SU-DHL-6 (cell line): ENCODE measurements at regions not wholly inside any gene's neighbourhood (a gene's known extent, or its start where the extent isn't known, plus 50 kb on each side); places are given as distances from the start of the nearest gene placed in this dataset.

Source experiments
- H2AFZ ChIP-seq: fragments of 200-600 bp; sonication (generic); 2 replicates; pipeline ENCODE4 v1.6.1; 2014; ENCODE audit warnings: low read depth, mild to moderate bottlenecking, moderate library complexity, mixed read lengths, antibody characterized with exemption, low read length; ENCODE audit not compliant: severe bottlenecking
- H3F3A ChIP-seq: fragments of 200-600 bp; shearing (Covaris generic); 2 replicates; pipeline ENCODE4 v1.6.0; 2016; ENCODE audit warnings: antibody characterized with exemption, mild to moderate bottlenecking; ENCODE audit not compliant: insufficient read depth
- H3K27ac ChIP-seq: fragments of 200-600 bp; sonication (generic); 2 replicates; pipeline ENCODE4 v1.5.1; 2016; ENCODE audit warnings: low read depth, mild to moderate bottlenecking, low read length, moderate library complexity, mixed read lengths
- H3K27me3 ChIP-seq: fragments of 200-600 bp; sonication (generic), shearing (Covaris generic); 2 replicates; pipeline ENCODE4 v1.6.0; 2014; ENCODE audit warnings: mild to moderate bottlenecking, low read length
- H3K36me3 ChIP-seq: fragments of 200-600 bp; sonication (generic); 2 replicates; pipeline ENCODE4 v1.6.1; 2014; ENCODE audit warnings: mild to moderate bottlenecking, low read length, mixed read lengths
- H3K4me2 ChIP-seq: fragments of 300-600, 200-600 bp; shearing (Covaris generic), sonication (generic); 2 replicates; pipeline ENCODE4 v1.6.0; 2014; ENCODE audit warnings: low read length, low read depth, mild to moderate bottlenecking; ENCODE audit not compliant: poor library complexity, severe bottlenecking
- H3K4me3 ChIP-seq: fragments of 200-600 bp; sonication (generic); 2 replicates; pipeline ENCODE4 v1.5.1; 2014; ENCODE audit warnings: antibody characterized with exemption, low read length, mild to moderate bottlenecking, mixed read lengths; ENCODE audit not compliant: insufficient read depth, poor library complexity, severe bottlenecking
- H3K79me2 ChIP-seq: fragments of 200-600 bp; sonication (generic); 2 replicates; pipeline ENCODE4 v1.6.1; 2014; ENCODE audit warnings: mild to moderate bottlenecking, low read length, moderate library complexity; ENCODE audit not compliant: insufficient read depth
- H3K9ac ChIP-seq: fragments of 200-600 bp; sonication (generic); 2 replicates; pipeline ENCODE4 v1.7.0; 2014; ENCODE audit warnings: mild to moderate bottlenecking, low read length
- H3K9me2 ChIP-seq: fragments of 200-600 bp; sonication (generic); replicated peaks from 2 replicates; pipeline ENCODE4 v1.6.1; 2014; ENCODE audit warnings: low read length; ENCODE audit not compliant: insufficient read depth
- H3K9me3 ChIP-seq: fragments of 200-600 bp; sonication (generic); 2 replicates; pipeline ENCODE4 v1.6.1; 2014; ENCODE audit warnings: low read length, mixed read lengths; ENCODE audit not compliant: insufficient read depth
- H4K20me1 ChIP-seq: fragments of 200-600 bp; sonication (generic); 2 replicates; pipeline ENCODE4 v1.6.1; 2014; ENCODE audit warnings: low read depth, mild to moderate bottlenecking, antibody characterized with exemption, low read length, moderate library complexity, mixed read lengths
- EZH2phosphoT487 ChIP-seq: fragments of 200-600 bp; sonication (generic), shearing (Covaris generic); conservative IDR thresholded peaks from 2 replicates; pipeline ENCODE4 v1.6.1; 2018; ENCODE audit warnings: mild to moderate bottlenecking, antibody characterized with exemption, low read length, moderate library complexity, mixed read lengths
- TF ChIP-seq, protein P1 (sequence below): fragments of 200-600 bp; sonication (generic); IDR thresholded peaks from one replicate; pipeline ENCODE4 v1.5.1; 2017; ENCODE audit warnings: antibody characterized with exemption, mild to moderate bottlenecking, low read length, moderate library complexity; ENCODE audit not compliant: insufficient read depth, poor library complexity, severe bottlenecking

- H3K4me2 ChIP-seq = no peak overlapping the region
- H3K27me3 ChIP-seq = no peaks in the 10 kb centered on the region
- H3F3A ChIP-seq = no peaks in the 10 kb centered on the region
These were observed 169.2 kb upstream of the GLI2 start for GRCh38 chr2:120566331-120567035.

DNA sequence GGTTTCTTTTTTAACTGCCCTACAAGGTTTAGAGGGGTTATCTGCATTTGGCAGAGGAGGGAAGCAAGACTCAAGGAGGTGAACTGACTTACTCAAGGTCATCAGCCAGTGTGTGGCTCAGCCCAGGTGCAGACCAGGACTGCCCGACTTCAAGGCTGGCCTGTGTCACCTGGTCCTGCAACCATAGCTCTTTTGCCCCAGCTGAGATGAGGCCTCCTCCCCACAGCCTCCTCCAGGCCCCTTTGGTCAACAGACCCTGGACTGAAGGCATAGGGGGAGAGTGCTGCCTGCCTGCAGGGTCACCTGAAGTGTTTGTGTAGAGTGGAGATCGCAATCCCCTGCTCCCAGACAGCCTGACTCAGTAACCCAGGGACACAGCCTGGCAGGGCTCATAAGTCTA lies 168.5 kb upstream of the GLI2 start:
- Histone ChIP-seq H3K27me3 (no peaks in the 10 kb centered on the region), H3K9ac (no peak overlapping the region), H3K36me3 (no peaks in the 10 kb centered on the region), H3K9me3 (no peaks in the 10 kb centered on the region), H3K4me3 (no peak overlapping the region), H3F3A (no peaks in the 10 kb centered on the region), H3K9me2 (no peaks in the 10 kb centered on the region), H2AFZ (no peak overlapping the region), H4K20me1 (no peaks in the 10 kb centered on the region), H3K4me2 (no peak overlapping the region), H3K79me2 (no peaks in the 10 kb centered on the region), H3K27ac (no peak overlapping the region)
- TF ChIP-seq, protein P1, sequence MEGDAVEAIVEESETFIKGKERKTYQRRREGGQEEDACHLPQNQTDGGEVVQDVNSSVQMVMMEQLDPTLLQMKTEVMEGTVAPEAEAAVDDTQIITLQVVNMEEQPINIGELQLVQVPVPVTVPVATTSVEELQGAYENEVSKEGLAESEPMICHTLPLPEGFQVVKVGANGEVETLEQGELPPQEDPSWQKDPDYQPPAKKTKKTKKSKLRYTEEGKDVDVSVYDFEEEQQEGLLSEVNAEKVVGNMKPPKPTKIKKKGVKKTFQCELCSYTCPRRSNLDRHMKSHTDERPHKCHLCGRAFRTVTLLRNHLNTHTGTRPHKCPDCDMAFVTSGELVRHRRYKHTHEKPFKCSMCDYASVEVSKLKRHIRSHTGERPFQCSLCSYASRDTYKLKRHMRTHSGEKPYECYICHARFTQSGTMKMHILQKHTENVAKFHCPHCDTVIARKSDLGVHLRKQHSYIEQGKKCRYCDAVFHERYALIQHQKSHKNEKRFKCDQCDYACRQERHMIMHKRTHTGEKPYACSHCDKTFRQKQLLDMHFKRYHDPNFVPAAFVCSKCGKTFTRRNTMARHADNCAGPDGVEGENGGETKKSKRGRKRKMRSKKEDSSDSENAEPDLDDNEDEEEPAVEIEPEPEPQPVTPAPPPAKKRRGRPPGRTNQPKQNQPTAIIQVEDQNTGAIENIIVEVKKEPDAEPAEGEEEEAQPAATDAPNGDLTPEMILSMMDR = no peak
- no peak for TF ChIP-seq EZH2phosphoT487

More at GRCh38 chr2:120566331-120567035, 169.2 kb upstream of the GLI2 start:
- TF ChIP-seq, protein P1 = no peak
- no peak for TF ChIP-seq EZH2phosphoT487
- H3K9ac ChIP-seq = no peak overlapping the region
- H3K9me2 ChIP-seq = no peaks in the 10 kb centered on the region
- H4K20me1 ChIP-seq = no peaks in the 10 kb centered on the region
- no peak overlapping the region for H2AFZ ChIP-seq
- H3K79me2 ChIP-seq = no peaks in the 10 kb centered on the region
- no peak overlapping the region for H3K27ac ChIP-seq
- H3K36me3 ChIP-seq = no peaks in the 10 kb centered on the region
- H3K4me3 ChIP-seq = no peak overlapping the region
- no peaks in the 10 kb centered on the region for H3K9me3 ChIP-seq

DNA sequence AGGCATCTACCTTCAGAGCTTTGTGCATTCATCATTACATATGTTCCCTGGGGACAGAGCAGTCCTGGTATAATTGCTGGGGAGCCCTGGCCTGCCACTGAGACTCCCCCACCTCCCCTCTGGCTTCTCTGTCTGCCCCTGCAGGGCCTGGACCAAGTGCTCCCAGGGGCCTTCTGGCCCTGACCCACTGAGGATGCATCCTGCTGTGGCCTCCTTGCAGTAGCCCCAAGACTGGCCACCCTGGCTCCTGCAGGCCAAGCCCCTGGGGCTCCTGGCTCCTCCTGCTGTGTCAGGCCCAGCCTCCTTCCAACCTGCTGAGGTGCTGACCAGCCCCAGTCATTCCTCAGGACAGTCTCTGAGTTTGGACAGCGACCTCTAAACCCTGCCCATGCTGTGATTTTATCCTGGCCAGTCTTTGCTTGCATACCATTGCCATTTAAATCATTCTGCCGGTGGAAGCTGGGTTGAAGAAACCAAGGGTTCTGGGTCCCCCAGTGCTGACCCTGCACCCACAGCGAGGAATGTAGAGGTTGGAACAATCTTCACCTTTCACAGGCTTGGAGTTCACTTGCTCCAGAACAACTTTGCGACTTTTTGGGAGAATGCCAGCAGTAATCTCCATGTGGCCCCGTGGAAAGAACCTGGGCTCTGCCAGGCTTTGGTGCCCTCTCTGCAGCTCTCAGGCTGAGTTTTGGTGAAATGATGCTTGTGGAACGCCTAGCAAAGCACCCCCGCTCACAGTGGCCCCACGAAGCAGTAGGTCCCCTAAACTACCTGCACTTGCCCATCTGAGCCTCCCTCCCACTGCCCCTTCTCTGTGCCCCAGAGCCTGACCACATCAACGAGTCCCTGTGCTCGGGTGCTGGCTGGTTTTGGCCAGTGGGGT lies 167.3 kb upstream of the GLI2 start:
- Histone ChIP-seq H2AFZ (no peak overlapping the region), H3K9ac (no peak overlapping the region), H3F3A (no peaks in the 10 kb centered on the region), H3K4me2 (no peak overlapping the region), H4K20me1 (no peaks in the 10 kb centered on the region), H3K27ac (no peak overlapping the region), H3K9me3 (no peaks in the 10 kb centered on the region), H3K4me3 (no peak overlapping the region), H3K36me3 (no peaks in the 10 kb centered on the region), H3K27me3 (no peaks in the 10 kb centered on the region), H3K9me2 (no peaks in the 10 kb centered on the region), H3K79me2 (no peaks in the 10 kb centered on the region)
- no peak for TF ChIP-seq EZH2phosphoT487
- TF ChIP-seq, protein P1 = no peak
